ENCODE measurements at regions not wholly inside any gene's neighbourhood (a gene's known extent, or its start where the extent isn't known, plus 50 kb on each side); places are given as distances from the start of the nearest gene placed in this dataset.

- TF ChIP-seq CTCF (IDR thresholded peaks at IDR 0.05) (no peak), POLR2A (IDR thresholded peaks at IDR 0.05) (no peak)
Observed at GRCh38 chr5:19200251-19200650, 787.7 kb downstream of the CDH18 start.

Measured in Peyer's patch (tissue), 4 donors.